ENCODE measurements at regions not wholly inside any gene's neighbourhood (a gene's known extent, or its start where the extent isn't known, plus 50 kb on each side); places are given as distances from the start of the nearest gene placed in this dataset.

- H3K4me3 Mint-ChIP-seq, result no peak overlapping the region
- no peaks in the 10 kb centered on the region for H3K4me1 Mint-ChIP-seq
- H3K27ac Mint-ChIP-seq, result no peak overlapping the region
- H3K27me3 Mint-ChIP-seq, result no peaks in the 10 kb centered on the region
- ATAC-seq, result no peak
- DNase-seq, result no peak
- no peaks in the 10 kb centered on the region for H3K9me3 Mint-ChIP-seq
Measured at GRCh38 chr13:80213201-80213600, 127.7 kb downstream of the SPRY2 start.

DNA sequence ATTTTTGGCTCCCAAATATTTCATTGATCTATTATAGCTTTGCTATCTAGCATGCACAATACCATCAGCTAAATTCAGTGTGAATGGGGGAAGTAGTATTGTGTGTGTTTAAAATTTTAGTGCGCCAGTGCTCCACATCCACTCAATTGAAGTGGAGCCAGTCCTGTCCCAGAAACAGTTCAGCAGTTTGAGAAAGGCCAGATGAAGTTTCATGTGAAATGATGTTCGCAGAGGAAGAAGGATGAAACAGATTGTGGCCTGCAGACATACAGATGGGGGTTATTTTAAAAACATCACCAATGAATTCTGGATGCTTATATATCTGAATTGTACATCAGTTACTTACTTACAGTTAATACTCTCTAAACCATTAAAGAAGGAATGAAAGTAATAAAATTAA is 129.4 kb downstream of the SPRY2 start:
- Mint-ChIP-seq H3K4me3 (no peak overlapping the region), H3K27me3 (no peaks in the 10 kb centered on the region), H3K27ac (no peak overlapping the region), H3K4me1 (no peaks in the 10 kb centered on the region), H3K9me3 (peaks cover 0 to 2% of the 10 kb centered on the region in 2 donors)
- no peak for ATAC-seq
- DNase-seq, result no peak

GRCh38 chr13:80204642-80205041 is 136.3 kb downstream of the SPRY2 start:
- no peaks in the 10 kb centered on the region for H3K27me3 Mint-ChIP-seq
- H3K4me3 Mint-ChIP-seq, result no peak overlapping the region
- DNase-seq, result no peak
- no peak for ATAC-seq
- H3K27ac Mint-ChIP-seq, result no peak overlapping the region
- no peaks in the 10 kb centered on the region for H3K4me1 Mint-ChIP-seq
- H3K9me3 Mint-ChIP-seq, result peaks cover 10% of the 10 kb centered on the region in 2 donors

- Mint-ChIP-seq H3K4me1 (no peaks in the 10 kb centered on the region), H3K27ac (no peak overlapping the region), H3K27me3 (no peaks in the 10 kb centered on the region), H3K4me3 (no peak overlapping the region), H3K9me3 (peaks cover 10% of the 10 kb centered on the region in 2 donors)
- DNase-seq (no peak), ATAC-seq (no peak)
Measured at GRCh38 chr13:80203496-80203895, 137.4 kb downstream of the SPRY2 start.

GRCh38 chr13:80201694-80202468 is 139.0 kb downstream of the SPRY2 start:
- no peaks in the 10 kb centered on the region for H3K27me3 Mint-ChIP-seq

DNA sequence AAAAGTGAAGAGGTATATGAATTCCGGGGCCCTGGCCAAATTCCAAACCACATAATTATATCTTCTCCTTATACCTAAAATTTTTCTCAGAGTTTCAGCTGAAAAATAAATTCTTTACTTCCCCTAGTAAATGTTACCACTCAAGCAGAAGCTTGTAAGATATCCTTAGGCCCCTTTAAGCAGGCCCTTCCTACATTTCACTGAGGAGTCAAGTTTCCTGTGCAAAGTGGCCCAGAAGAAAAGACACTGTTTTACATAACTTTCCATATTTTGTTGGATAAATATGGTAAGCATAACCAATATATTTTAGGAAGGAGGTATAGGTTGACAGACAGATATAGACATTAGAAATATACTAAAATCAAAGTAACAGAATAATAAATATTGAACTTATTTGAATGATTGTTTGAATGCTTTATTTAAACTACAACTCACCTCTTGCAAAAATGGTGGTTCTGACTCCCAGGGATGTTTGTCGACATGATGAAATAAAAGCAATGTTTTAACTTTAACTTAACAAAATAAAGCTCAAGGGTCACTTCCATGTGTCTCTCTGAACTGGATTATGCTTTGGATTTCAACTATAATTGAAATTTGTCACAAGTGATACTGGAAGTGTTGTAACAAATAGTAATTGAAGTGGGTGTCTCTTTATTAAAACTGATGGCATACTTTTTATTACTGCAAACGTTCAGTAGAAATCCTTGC is 141.2 kb downstream of the SPRY2 start:
- H3K4me1 Mint-ChIP-seq, result no peaks in the 10 kb centered on the region
- no peak for DNase-seq
- H3K27ac Mint-ChIP-seq, result no peak overlapping the region
- H3K4me3 Mint-ChIP-seq, result no peak overlapping the region
- H3K27me3 Mint-ChIP-seq, result no peaks in the 10 kb centered on the region
- H3K9me3 Mint-ChIP-seq, result peaks cover 5 to 10% of the 10 kb centered on the region in 2 donors
- ATAC-seq, result no peak

More at GRCh38 chr13:80201694-80202468, 139.0 kb downstream of the SPRY2 start:
- no peak for DNase-seq
- no peak overlapping the region for H3K4me3 Mint-ChIP-seq
- peaks cover 10% of the 10 kb centered on the region in 2 donors for H3K9me3 Mint-ChIP-seq
- no peak overlapping the region for H3K27ac Mint-ChIP-seq
- ATAC-seq, result no peak
- H3K4me1 Mint-ChIP-seq, result no peaks in the 10 kb centered on the region

DNA sequence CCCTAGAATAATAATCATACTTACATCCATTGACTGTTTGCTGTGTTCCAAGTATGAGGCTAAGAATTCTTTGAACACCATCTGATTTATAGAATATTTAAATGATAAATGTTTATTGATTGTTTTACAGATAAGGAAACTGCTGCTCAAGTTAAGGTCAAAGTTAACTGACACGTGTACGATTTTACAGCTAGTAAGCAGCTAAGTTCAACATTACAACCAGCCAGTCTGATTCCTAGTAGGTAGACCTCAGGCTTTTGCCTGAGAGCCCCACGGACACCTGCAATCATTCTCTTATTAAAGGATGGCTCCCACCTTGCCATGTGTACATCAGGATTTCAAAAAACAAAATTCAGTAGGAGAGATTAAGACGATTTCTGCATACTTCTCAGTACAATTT is 141.9 kb downstream of the SPRY2 start:
- H3K4me1 Mint-ChIP-seq, result no peaks in the 10 kb centered on the region
- no peaks in the 10 kb centered on the region for H3K27me3 Mint-ChIP-seq
- H3K4me3 Mint-ChIP-seq, result no peak overlapping the region
- H3K9me3 Mint-ChIP-seq, result peaks cover 5 to 10% of the 10 kb centered on the region in 2 donors
- ATAC-seq (no peak), DNase-seq (no peak)
- no peak overlapping the region for H3K27ac Mint-ChIP-seq

DNA sequence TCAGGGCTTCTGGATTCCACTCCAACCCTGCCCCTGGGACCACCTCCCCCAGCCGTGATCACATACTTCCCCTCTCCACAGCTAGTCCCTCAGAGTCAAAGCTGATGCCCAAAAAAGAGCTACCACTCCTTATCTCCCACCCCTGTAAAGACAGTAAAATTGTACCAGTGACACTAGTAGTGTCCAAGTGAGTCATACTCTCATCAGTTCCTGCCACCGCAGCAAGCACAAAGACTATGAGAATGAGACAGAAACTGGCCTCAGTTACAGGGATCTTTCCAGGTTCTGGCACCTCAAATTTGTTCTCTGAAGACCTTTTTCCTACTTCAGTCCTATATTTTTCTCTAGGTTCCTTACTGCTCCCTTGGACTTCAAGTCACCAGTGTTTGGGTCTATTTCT is 144.2 kb downstream of the SPRY2 start:
- peaks cover 4 to 6% of the 10 kb centered on the region in 2 donors for H3K9me3 Mint-ChIP-seq
- H3K4me1 Mint-ChIP-seq, result no peaks in the 10 kb centered on the region
- H3K27ac Mint-ChIP-seq, result no peak overlapping the region
- DNase-seq (no peak), ATAC-seq (no peak)
- no peak overlapping the region for H3K4me3 Mint-ChIP-seq
- H3K27me3 Mint-ChIP-seq, result no peaks in the 10 kb centered on the region

- Mint-ChIP-seq H3K27ac (no peak overlapping the region), H3K9me3 (no peaks in the 10 kb centered on the region), H3K27me3 (no peaks in the 10 kb centered on the region), H3K4me1 (no peaks in the 10 kb centered on the region), H3K4me3 (no peak overlapping the region)
- no peak for DNase-seq
- ATAC-seq, result no peak
Measured at GRCh38 chr13:80195649-80196048, 145.3 kb downstream of the SPRY2 start.

DNA sequence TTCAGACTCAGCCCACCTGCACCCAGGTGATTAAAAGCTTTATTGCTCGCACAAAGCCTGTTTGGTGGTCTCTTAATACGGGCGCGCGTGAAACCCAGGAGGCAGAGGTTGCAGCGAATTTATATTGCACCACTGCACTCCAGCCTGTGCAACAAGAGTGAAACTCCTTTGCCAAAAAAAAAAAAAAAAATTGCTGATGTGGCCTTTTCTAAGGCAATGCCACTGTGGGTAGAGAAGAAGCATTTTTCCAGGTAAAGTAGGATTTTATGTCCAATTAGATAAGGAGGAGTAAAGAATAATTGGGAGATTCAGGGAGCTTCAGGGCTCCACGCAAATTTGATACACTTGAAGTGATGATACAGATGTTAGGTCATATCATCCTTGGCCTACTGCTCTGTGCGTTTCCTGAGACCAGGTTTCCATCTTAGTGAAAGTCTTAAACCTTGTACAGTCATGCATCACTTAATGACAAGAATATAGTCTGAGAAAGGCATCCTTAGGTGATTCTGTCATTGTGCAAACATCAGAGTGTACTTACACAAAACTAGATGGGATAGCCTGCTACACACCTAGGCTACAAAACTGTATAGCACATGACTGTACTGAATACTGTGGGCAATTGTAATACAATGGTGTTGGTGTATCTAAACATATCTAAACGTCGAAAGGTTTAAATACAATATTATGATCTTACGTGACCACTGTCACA is 150.9 kb downstream of the SPRY2 start:
- H3K9me3 Mint-ChIP-seq, result no peaks in the 10 kb centered on the region
- H3K4me1 Mint-ChIP-seq, result no peaks in the 10 kb centered on the region
- no peak overlapping the region for H3K27ac Mint-ChIP-seq
- DNase-seq (no peak), ATAC-seq (no peak)
- H3K4me3 Mint-ChIP-seq, result no peak overlapping the region
- H3K27me3 Mint-ChIP-seq, result no peaks in the 10 kb centered on the region

- DNase-seq, result no peak
- H3K9me3 Mint-ChIP-seq, result no peaks in the 10 kb centered on the region
Measured at GRCh38 chr13:80180740-80181355, 160.1 kb downstream of the SPRY2 start.

GRCh38 chr13:80177327-80177726 is 163.6 kb downstream of the SPRY2 start:
- ATAC-seq (no peak), DNase-seq (no peak)
- H3K4me3 Mint-ChIP-seq, result no peak overlapping the region
- H3K27me3 Mint-ChIP-seq, result no peaks in the 10 kb centered on the region
- H3K9me3 Mint-ChIP-seq, result no peaks in the 10 kb centered on the region
- no peak overlapping the region for H3K27ac Mint-ChIP-seq
- no peaks in the 10 kb centered on the region for H3K4me1 Mint-ChIP-seq

More at GRCh38 chr13:80180740-80181355, 160.1 kb downstream of the SPRY2 start:
- Mint-ChIP-seq H3K27ac (no peak overlapping the region), H3K4me1 (no peaks in the 10 kb centered on the region), H3K4me3 (no peak overlapping the region), H3K27me3 (no peaks in the 10 kb centered on the region)
- no peak for ATAC-seq

DNA sequence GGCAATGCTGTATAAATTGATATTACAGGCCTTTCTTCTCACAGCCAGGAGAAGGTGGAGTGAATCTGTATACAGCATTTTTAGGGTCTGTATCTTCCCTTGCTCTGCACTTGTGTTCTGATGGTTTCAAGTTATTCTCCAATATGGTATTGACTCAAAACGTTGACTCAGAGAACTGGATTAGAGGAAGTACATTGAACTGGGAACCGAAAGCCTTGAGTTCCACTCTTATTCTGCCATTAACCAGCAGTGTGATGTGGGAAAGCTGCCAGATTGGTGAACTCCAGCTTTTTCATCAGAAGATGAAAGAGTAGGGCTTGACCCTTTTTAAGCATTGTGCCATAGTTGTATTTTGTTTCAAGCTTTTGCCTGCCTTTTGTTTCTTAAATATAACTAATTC is 167.7 kb downstream of the SPRY2 start:
- ATAC-seq (no peak), DNase-seq (no peak)
- H3K27me3 Mint-ChIP-seq, result no peaks in the 10 kb centered on the region
- H3K27ac Mint-ChIP-seq, result no peak overlapping the region
- H3K4me3 Mint-ChIP-seq, result no peak overlapping the region
- no peaks in the 10 kb centered on the region for H3K4me1 Mint-ChIP-seq
- no peaks in the 10 kb centered on the region for H3K9me3 Mint-ChIP-seq

DNA sequence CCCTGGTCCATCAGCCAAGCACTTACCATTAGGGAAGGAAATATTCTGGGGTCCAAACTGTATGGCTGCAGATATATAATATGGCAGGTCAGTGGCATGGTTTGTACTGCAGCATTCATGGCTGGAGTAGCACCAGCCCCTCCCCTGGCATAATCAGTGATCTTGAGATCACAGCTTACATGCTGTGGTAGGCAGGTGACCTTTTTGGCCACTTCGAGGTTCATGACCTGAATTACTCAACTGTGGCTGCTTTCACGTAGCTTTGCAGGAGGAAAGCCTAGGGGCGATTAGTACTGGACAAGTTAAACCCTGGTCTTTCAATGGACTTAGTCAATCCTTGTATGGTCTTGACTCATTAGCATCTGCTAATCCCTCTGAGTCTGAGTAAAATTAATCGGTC is 169.8 kb downstream of the SPRY2 start:
- Mint-ChIP-seq H3K27ac (no peak overlapping the region), H3K4me1 (no peaks in the 10 kb centered on the region), H3K27me3 (no peaks in the 10 kb centered on the region), H3K9me3 (no peaks in the 10 kb centered on the region), H3K4me3 (no peak overlapping the region)
- DNase-seq (no peak), ATAC-seq (peak; percentile 15)

DNA sequence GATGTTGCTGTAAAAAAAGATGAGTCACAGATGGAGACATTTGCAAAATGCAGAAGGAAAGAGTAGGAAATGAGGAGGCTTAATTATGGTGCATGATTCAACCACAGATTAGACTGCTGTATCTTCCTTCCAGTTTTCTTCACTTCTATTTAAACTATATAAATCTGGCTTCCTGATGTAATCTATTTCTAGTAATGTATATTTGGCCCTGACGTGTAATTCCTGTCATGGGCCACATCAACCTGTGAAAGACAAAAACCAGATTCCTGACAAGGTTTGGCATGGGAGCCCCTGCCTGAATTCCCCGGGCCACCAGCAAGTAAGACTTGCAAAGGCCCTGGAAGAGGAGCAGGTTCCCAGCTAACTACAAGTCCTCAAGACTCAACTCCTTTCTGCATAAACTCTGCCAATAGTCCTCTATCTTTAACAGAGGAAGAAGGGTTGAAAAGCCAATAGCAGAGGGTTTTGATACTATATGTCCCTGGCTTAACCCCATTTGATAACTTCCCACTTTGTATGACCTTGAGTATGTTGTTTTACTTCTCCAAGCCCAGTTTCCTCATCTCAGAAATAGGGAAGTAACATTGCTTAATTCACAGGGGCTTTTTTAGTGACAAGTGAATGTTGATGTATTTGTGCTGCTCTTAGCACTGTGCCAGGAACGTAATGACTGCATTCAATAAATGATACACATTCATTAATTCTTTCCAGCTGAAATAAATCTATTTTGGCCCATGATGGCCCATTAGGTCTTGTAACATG is 172.7 kb downstream of the SPRY2 start:
- DNase-seq, result no peak
- Mint-ChIP-seq H3K4me1 (no peaks in the 10 kb centered on the region), H3K27ac (no peak overlapping the region), H3K4me3 (no peak overlapping the region), H3K27me3 (no peaks in the 10 kb centered on the region), H3K9me3 (peaks cover 0 to 4% of the 10 kb centered on the region in 2 donors)
- no peak for ATAC-seq

Measured in stimulated activated naive CD8-positive, alpha-beta T cell treated with anti-CD3 and anti-CD28 coated beads, Interleukin-15, amount 100 ng/mL, for 72 hours (primary cell).